ENCODE measurements at regions not wholly inside any gene's neighbourhood (a gene's known extent, or its start where the extent isn't known, plus 50 kb on each side); places are given as distances from the start of the nearest gene placed in this dataset.

- TF ChIP-seq ZNF19 (tag by site-specific recombination; IDR thresholded peaks at IDR 0.05; ENCODE audit: low read depth) (no peak), ZNF184 (tag by site-specific recombination; IDR thresholded peaks at IDR 0.05) (no peak), ZNF777 (tag by site-specific recombination; IDR thresholded peaks at IDR 0.05; ENCODE audit: borderline replicate concordance) (no peak)
These were observed 55.6 kb upstream of the CCND1 start (continued) for GRCh38 chr11:69585385-69585784.

- POLR2A ChIA-PET: no interaction called here
- CTCF ChIA-PET: interaction anchor here (0.7 kb wide), 2 partner anchors 29 to 422 kb away, joined by 3 read pairs; no protein-coding TSS in a partner anchor
- Histone ChIP-seq H3K9me3 (ENCODE audit: control insufficient read depth, insufficient read depth, low read depth, low read length) (no peaks in the 10 kb centered on the region), H3K4me1 (ENCODE audit: control insufficient read depth, insufficient read depth, low read length) (no peaks in the 10 kb centered on the region), H3K4me3 (ENCODE audit: low read depth, low read length) (no peak overlapping the region), H3K36me3 (ENCODE audit: control insufficient read depth in 2 of 2, insufficient read depth in 1 of 2, low read length in 2 of 2) (no peaks in the 10 kb centered on the region), H3K27ac (ENCODE audit: extremely low read depth, low read depth, low read length) (no peak overlapping the region)
- no peak for TF ChIP-seq ZNF423 (tag by site-specific recombination; IDR thresholded peaks at IDR 0.05)
- TF ChIP-seq, protein P1, sequence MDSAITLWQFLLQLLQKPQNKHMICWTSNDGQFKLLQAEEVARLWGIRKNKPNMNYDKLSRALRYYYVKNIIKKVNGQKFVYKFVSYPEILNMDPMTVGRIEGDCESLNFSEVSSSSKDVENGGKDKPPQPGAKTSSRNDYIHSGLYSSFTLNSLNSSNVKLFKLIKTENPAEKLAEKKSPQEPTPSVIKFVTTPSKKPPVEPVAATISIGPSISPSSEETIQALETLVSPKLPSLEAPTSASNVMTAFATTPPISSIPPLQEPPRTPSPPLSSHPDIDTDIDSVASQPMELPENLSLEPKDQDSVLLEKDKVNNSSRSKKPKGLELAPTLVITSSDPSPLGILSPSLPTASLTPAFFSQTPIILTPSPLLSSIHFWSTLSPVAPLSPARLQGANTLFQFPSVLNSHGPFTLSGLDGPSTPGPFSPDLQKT (IDR thresholded peaks at IDR 0.05; ENCODE audit: borderline replicate concordance, low read depth, low read length): no peak
- no peak for TF ChIP-seq ZNF629 (tag by site-specific recombination; IDR thresholded peaks at IDR 0.05)
- no peak for TF ChIP-seq ZBTB49 (tag by site-specific recombination; IDR thresholded peaks at IDR 0.05; ENCODE audit: low read depth)
- no peak for TF ChIP-seq ZBTB17 (tag by site-specific recombination; IDR thresholded peaks at IDR 0.05)
- no peak for TF ChIP-seq HOXA7 (CRISPR knock-in tag; IDR thresholded peaks at IDR 0.05; ENCODE audit: borderline replicate concordance)
- no peak for TF ChIP-seq ZNF585B (tag by site-specific recombination; IDR thresholded peaks at IDR 0.05)
- TF ChIP-seq, protein P2, sequence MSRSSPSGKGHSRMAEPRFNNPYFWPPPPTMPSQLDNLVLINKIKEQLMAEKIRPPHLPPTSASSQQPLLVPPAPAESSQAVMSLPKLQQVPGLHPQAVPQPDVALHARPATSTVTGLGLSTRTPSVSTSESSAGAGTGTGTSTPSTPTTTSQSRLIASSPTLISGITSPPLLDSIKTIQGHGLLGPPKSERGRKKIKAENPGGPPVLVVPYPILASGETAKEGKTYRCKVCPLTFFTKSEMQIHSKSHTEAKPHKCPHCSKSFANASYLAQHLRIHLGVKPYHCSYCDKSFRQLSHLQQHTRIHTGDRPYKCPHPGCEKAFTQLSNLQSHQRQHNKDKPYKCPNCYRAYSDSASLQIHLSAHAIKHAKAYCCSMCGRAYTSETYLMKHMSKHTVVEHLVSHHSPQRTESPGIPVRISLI (tag by site-specific recombination; IDR thresholded peaks at IDR 0.05): no peak
- TF ChIP-seq, protein P3, sequence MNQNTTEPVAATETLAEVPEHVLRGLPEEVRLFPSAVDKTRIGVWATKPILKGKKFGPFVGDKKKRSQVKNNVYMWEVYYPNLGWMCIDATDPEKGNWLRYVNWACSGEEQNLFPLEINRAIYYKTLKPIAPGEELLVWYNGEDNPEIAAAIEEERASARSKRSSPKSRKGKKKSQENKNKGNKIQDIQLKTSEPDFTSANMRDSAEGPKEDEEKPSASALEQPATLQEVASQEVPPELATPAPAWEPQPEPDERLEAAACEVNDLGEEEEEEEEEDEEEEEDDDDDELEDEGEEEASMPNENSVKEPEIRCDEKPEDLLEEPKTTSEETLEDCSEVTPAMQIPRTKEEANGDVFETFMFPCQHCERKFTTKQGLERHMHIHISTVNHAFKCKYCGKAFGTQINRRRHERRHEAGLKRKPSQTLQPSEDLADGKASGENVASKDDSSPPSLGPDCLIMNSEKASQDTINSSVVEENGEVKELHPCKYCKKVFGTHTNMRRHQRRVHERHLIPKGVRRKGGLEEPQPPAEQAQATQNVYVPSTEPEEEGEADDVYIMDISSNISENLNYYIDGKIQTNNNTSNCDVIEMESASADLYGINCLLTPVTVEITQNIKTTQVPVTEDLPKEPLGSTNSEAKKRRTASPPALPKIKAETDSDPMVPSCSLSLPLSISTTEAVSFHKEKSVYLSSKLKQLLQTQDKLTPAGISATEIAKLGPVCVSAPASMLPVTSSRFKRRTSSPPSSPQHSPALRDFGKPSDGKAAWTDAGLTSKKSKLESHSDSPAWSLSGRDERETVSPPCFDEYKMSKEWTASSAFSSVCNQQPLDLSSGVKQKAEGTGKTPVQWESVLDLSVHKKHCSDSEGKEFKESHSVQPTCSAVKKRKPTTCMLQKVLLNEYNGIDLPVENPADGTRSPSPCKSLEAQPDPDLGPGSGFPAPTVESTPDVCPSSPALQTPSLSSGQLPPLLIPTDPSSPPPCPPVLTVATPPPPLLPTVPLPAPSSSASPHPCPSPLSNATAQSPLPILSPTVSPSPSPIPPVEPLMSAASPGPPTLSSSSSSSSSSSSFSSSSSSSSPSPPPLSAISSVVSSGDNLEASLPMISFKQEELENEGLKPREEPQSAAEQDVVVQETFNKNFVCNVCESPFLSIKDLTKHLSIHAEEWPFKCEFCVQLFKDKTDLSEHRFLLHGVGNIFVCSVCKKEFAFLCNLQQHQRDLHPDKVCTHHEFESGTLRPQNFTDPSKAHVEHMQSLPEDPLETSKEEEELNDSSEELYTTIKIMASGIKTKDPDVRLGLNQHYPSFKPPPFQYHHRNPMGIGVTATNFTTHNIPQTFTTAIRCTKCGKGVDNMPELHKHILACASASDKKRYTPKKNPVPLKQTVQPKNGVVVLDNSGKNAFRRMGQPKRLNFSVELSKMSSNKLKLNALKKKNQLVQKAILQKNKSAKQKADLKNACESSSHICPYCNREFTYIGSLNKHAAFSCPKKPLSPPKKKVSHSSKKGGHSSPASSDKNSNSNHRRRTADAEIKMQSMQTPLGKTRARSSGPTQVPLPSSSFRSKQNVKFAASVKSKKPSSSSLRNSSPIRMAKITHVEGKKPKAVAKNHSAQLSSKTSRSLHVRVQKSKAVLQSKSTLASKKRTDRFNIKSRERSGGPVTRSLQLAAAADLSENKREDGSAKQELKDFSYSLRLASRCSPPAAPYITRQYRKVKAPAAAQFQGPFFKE (tag by site-specific recombination; IDR thresholded peaks at IDR 0.05; ENCODE audit: borderline replicate concordance): no peak
- TF ChIP-seq SCRT2 (tag by site-specific recombination; IDR thresholded peaks at IDR 0.05): no peak
- TF ChIP-seq HIC1 (tag by site-specific recombination; IDR thresholded peaks at IDR 0.05): no peak
These were observed 53.4 kb upstream of the CCND1 start for GRCh38 chr11:69587454-69588090.
